ENCODE measurements at regions not wholly inside any gene's neighbourhood (a gene's known extent, or its start where the extent isn't known, plus 50 kb on each side); places are given as distances from the start of the nearest gene placed in this dataset.

DNA sequence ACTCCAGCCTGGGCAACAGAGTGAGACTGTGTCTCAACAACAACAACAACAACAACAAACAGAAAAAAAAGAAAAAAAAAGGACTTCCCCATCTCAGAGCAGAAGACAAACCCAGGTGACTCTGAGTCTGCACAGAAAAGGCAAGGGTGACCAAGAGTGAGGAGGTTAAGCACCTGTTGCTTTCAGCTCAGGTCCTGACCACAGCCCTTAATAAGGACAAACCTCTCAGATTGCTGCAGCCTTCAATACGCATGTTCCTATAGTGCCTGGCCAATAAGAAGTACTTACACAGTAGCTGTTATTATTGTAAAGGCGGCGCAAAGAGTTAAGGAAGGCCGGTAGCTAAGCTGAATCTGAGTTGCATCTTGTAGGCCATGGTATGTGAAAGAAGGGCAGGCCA lies 102.3 kb upstream of the MSX2 start:
- TF ChIP-seq POLR2AphosphoS5 (IDR thresholded peaks at IDR 0.05; ENCODE audit: borderline replicate concordance, low read depth, low read length), result no peak
- TF ChIP-seq EZH2 (IDR thresholded peaks at IDR 0.05), result no peak
